Lung (tissue), 11 donors: ENCODE measurements at regions not wholly inside any gene's neighbourhood (a gene's known extent, or its start where the extent isn't known, plus 50 kb on each side); places are given as distances from the start of the nearest gene placed in this dataset.

Experiments
- ATAC-seq: fragments of 200-7000 bp; cut with Tn5 transposase; one replicate; pipeline ENCODE4 v1.9.1; 2020; ENCODE audit warnings: moderate number of reproducible peaks; ENCODE audit not compliant: insufficient read depth, low FRiP score
- DNase-seq, 3 donors: peaks; one replicate each; pipeline ENCODE4 v3.0.0-alpha.2; 2013 to 2017
- H3K27ac ChIP-seq, 2 donors: one replicate each; pipeline ENCODE4 v1.5.1; 2013; ENCODE audit warnings: mild to moderate bottlenecking in 2 of 2, moderate library complexity in 2 of 2, control low read depth in 1 of 2, inconsistent platforms in 1 of 2, low read depth in 1 of 2, low read length in 1 of 2
- H3K27me3 ChIP-seq, 3 donors: one replicate each; pipeline ENCODE4 v1.5.1; 2013; ENCODE audit warnings: low read length in 2 of 3; ENCODE audit not compliant: control insufficient read depth in 3 of 3, insufficient read depth in 3 of 3
- H3K36me3 ChIP-seq, 4 donors: one replicate each; pipeline ENCODE4 v1.5.1; 2013; ENCODE audit warnings: low read length in 4 of 4, mild to moderate bottlenecking in 1 of 4, moderate library complexity in 1 of 4; ENCODE audit not compliant: control insufficient read depth in 4 of 4, insufficient read depth in 4 of 4
- H3K4me1 ChIP-seq, 5 donors: one replicate each; pipeline ENCODE4 v1.5.1; 2013; ENCODE audit warnings: low read length in 5 of 5, mild to moderate bottlenecking in 2 of 5, moderate library complexity in 1 of 5; ENCODE audit not compliant: control insufficient read depth in 5 of 5, insufficient read depth in 5 of 5
- H3K4me3 ChIP-seq: one replicate; pipeline ENCODE4 v1.5.1; 2013; ENCODE audit warnings: mild to moderate bottlenecking, control low read depth, moderate library complexity
- H3K9ac ChIP-seq, 2 donors: one replicate each; pipeline ENCODE4 v1.5.1; 2013; ENCODE audit warnings: low read length in 2 of 2, control low read depth in 1 of 2; ENCODE audit not compliant: insufficient read depth in 1 of 2
- H3K9me3 ChIP-seq, 4 donors: one replicate each; pipeline ENCODE4 v1.5.1; 2013; ENCODE audit warnings: low read length in 3 of 4, mild to moderate bottlenecking in 1 of 4, moderate library complexity in 1 of 4; ENCODE audit not compliant: control insufficient read depth in 4 of 4, insufficient read depth in 3 of 4
- CTCF ChIP-seq: IDR thresholded peaks from 2 replicates; pipeline ENCODE4 v1.5.1; 2012; ENCODE audit warnings: mild to moderate bottlenecking; ENCODE audit errors: control extremely low read depth, extremely low read depth
- WGBS, 2 donors: extraction: QIAGEN DNeasy Blood & Tissue Kit; methylation state at CpG; one replicate each; pipeline ENCODE4 v1.1.7; 2013; 5-methylcytosine and 5-hydroxymethylcytosine counted together
- donor health status: control.
- donor health status: control.
- donor health status: Bipolar disorder and iron deficiency.
- donor health status: healthy.
- donor health status: DM: yes; HTN: yes; CAD: no.

GRCh38 chr6:50301307-50301706 lies 251.6 kb upstream of the DEFB112 start:
- no peak overlapping the region for H3K4me3 ChIP-seq
- no peaks in the 10 kb centered on the region for H3K36me3 ChIP-seq
- H3K27ac ChIP-seq, result no peak overlapping the region
- WGBS, 2 donors, result 60 to 74% methylated on average over 2 of the region's 2 CpGs
- DNase-seq (no peak), ATAC-seq (no peak)
- H3K9me3 ChIP-seq, result peaks cover 0 to 4% (median 0%) of the 10 kb centered on the region in 4 donors
- peaks cover 0 to 10% (median 0%) of the 10 kb centered on the region in 3 donors for H3K27me3 ChIP-seq
- no peak overlapping the region for H3K9ac ChIP-seq
- TF ChIP-seq CTCF, result no peak
- no peaks in the 10 kb centered on the region for H3K4me1 ChIP-seq

- H3K27me3 ChIP-seq, result peaks cover 0 to 3% (median 0%) of the 10 kb centered on the region in 3 donors
- ATAC-seq (no peak), DNase-seq (no peak)
- H3K9ac ChIP-seq, result no peak overlapping the region
- H3K4me3 ChIP-seq, result no peak overlapping the region
- no peak for TF ChIP-seq CTCF
- H3K27ac ChIP-seq, result no peak overlapping the region
- no peaks in the 10 kb centered on the region for H3K4me1 ChIP-seq
- no peaks in the 10 kb centered on the region for H3K36me3 ChIP-seq
- peaks cover 0 to 8% (median 0%) of the 10 kb centered on the region in 4 donors for H3K9me3 ChIP-seq
Observed at GRCh38 chr6:50305660-50306059, 255.9 kb upstream of the DEFB112 start.

GRCh38 chr6:50318536-50318935 lies 268.8 kb upstream of the DEFB112 start:
- Histone ChIP-seq H3K27me3 (peaks cover 0 to 2% (median 0%) of the 10 kb centered on the region in 3 donors), H3K9me3 (no peaks in the 10 kb centered on the region), H3K4me1 (peaks cover 0 to 4% (median 0%) of the 10 kb centered on the region in 5 donors), H3K9ac (no peak overlapping the region), H3K4me3 (no peak overlapping the region), H3K36me3 (no peaks in the 10 kb centered on the region), H3K27ac (no peak overlapping the region)
- no peak for ATAC-seq
- no peak for TF ChIP-seq CTCF
- DNase-seq, result no peak

- Histone ChIP-seq H3K27me3 (peaks cover 0 to 5% (median 0%) of the 10 kb centered on the region in 3 donors), H3K9me3 (no peaks in the 10 kb centered on the region), H3K4me3 (no peak overlapping the region), H3K27ac (no peak overlapping the region), H3K36me3 (no peaks in the 10 kb centered on the region), H3K4me1 (no peaks in the 10 kb centered on the region), H3K9ac (no peak overlapping the region)
- DNase-seq (peak in 2 of 3 donors; percentile 4 to 24), ATAC-seq (no peak)
- 77 to 81% methylated on average over 2 of the region's 2 CpGs for WGBS, 2 donors
- no peak for TF ChIP-seq CTCF
Observed at GRCh38 chr6:50330347-50330746, 280.6 kb upstream of the DEFB112 start.
